ENCODE measurements at regions not wholly inside any gene's neighbourhood (a gene's known extent, or its start where the extent isn't known, plus 50 kb on each side); places are given as distances from the start of the nearest gene placed in this dataset.

- intact Hi-C loops (cut with DNase I), result no loop called here
- no peaks in the 10 kb centered on the region for H3K27me3 ChIP-seq (ENCODE audit: control insufficient read depth in 1 of 2, insufficient read depth in 2 of 2, low read length in 1 of 2)
- ATAC-seq (ENCODE audit: low FRiP score) (no peak), DNase-seq (no peak)
- no peak overlapping the region for H3K27ac ChIP-seq (ENCODE audit: low read depth in 1 of 2, low read length in 2 of 2)
- no peaks in the 10 kb centered on the region for H3K9me3 ChIP-seq (ENCODE audit: control insufficient read depth, low read length)
- no peaks in the 10 kb centered on the region for H3K4me1 ChIP-seq (ENCODE audit: control insufficient read depth in 1 of 2, insufficient read depth in 2 of 2, low read length in 2 of 2)
- WGBS, 2 donors, result 37 to 51% methylated on average over 3 of the region's 3 CpGs
- no peaks in the 10 kb centered on the region for H3K36me3 ChIP-seq (ENCODE audit: control insufficient read depth in 1 of 2, insufficient read depth in 2 of 2, low read length in 1 of 2)
- no peak overlapping the region for H3K4me3 ChIP-seq (ENCODE audit: low read length in 2 of 2)
These were observed 360.9 kb upstream of the NAV3 start for GRCh38 chr12:77469578-77470333.

GRCh38 chr12:77442633-77443032, 377.3 kb upstream of the E2F7 start:
- intact Hi-C loops (cut with DNase I), result no loop called here
- Histone ChIP-seq H3K27me3 (ENCODE audit: control insufficient read depth in 1 of 2, insufficient read depth in 2 of 2, low read length in 1 of 2) (no peaks in the 10 kb centered on the region), H3K27ac (ENCODE audit: low read depth in 1 of 2, low read length in 2 of 2) (no peak overlapping the region), H3K9me3 (ENCODE audit: control insufficient read depth, low read length) (peaks cover 3% of the 10 kb centered on the region), H3K36me3 (ENCODE audit: control insufficient read depth in 1 of 2, insufficient read depth in 2 of 2, low read length in 1 of 2) (no peaks in the 10 kb centered on the region), H3K4me1 (ENCODE audit: control insufficient read depth in 1 of 2, insufficient read depth in 2 of 2, low read length in 2 of 2) (no peaks in the 10 kb centered on the region), H3K4me3 (ENCODE audit: low read length in 2 of 2) (no peak overlapping the region)
- ATAC-seq (ENCODE audit: low FRiP score) (no peak), DNase-seq (no peak)

- intact Hi-C loops (cut with DNase I), result no loop called here
These were observed 374.4 kb upstream of the E2F7 start for GRCh38 chr12:77439749-77440148.

GRCh38 chr12:77438644-77439043, 373.3 kb upstream of the E2F7 start:
- Histone ChIP-seq H3K27ac (ENCODE audit: low read depth in 1 of 2, low read length in 2 of 2) (no peak overlapping the region), H3K36me3 (ENCODE audit: control insufficient read depth in 1 of 2, insufficient read depth in 2 of 2, low read length in 1 of 2) (no peaks in the 10 kb centered on the region), H3K9me3 (ENCODE audit: control insufficient read depth, low read length) (no peaks in the 10 kb centered on the region), H3K27me3 (ENCODE audit: control insufficient read depth in 1 of 2, insufficient read depth in 2 of 2, low read length in 1 of 2) (no peaks in the 10 kb centered on the region), H3K4me3 (ENCODE audit: low read length in 2 of 2) (no peak overlapping the region), H3K4me1 (ENCODE audit: control insufficient read depth in 1 of 2, insufficient read depth in 2 of 2, low read length in 2 of 2) (no peaks in the 10 kb centered on the region)
- ATAC-seq (ENCODE audit: low FRiP score) (no peak), DNase-seq (no peak)
- intact Hi-C loops (cut with DNase I), result no loop called here

More at GRCh38 chr12:77439749-77440148, 374.4 kb upstream of the E2F7 start:
- Histone ChIP-seq H3K36me3 (ENCODE audit: control insufficient read depth in 1 of 2, insufficient read depth in 2 of 2, low read length in 1 of 2) (no peaks in the 10 kb centered on the region), H3K27ac (ENCODE audit: low read depth in 1 of 2, low read length in 2 of 2) (no peak overlapping the region), H3K4me1 (ENCODE audit: control insufficient read depth in 1 of 2, insufficient read depth in 2 of 2, low read length in 2 of 2) (no peaks in the 10 kb centered on the region), H3K4me3 (ENCODE audit: low read length in 2 of 2) (no peak overlapping the region), H3K9me3 (ENCODE audit: control insufficient read depth, low read length) (no peaks in the 10 kb centered on the region), H3K27me3 (ENCODE audit: control insufficient read depth in 1 of 2, insufficient read depth in 2 of 2, low read length in 1 of 2) (no peaks in the 10 kb centered on the region)
- DNase-seq (no peak), ATAC-seq (ENCODE audit: low FRiP score) (no peak)

- Histone ChIP-seq H3K36me3 (ENCODE audit: control insufficient read depth in 1 of 2, insufficient read depth in 2 of 2, low read length in 1 of 2) (no peaks in the 10 kb centered on the region), H3K9me3 (ENCODE audit: control insufficient read depth, low read length) (no peaks in the 10 kb centered on the region), H3K27me3 (ENCODE audit: control insufficient read depth in 1 of 2, insufficient read depth in 2 of 2, low read length in 1 of 2) (no peaks in the 10 kb centered on the region), H3K4me1 (ENCODE audit: control insufficient read depth in 1 of 2, insufficient read depth in 2 of 2, low read length in 2 of 2) (no peaks in the 10 kb centered on the region), H3K27ac (ENCODE audit: low read depth in 1 of 2, low read length in 2 of 2) (no peak overlapping the region), H3K4me3 (ENCODE audit: low read length in 2 of 2) (no peak overlapping the region)
- intact Hi-C loops (cut with DNase I), result no loop called here
- ATAC-seq (ENCODE audit: low FRiP score), result no peak
- 62 to 67% methylated on average over 5 of the region's 5 CpGs for WGBS, 2 donors
- DNase-seq, result no peak
These were observed 371.8 kb upstream of the E2F7 start for GRCh38 chr12:77437206-77437605.

GRCh38 chr12:77435446-77436091, 370.2 kb upstream of the E2F7 start:
- no peak for ATAC-seq (ENCODE audit: low FRiP score)
- 62 to 70% methylated on average over 5 of the region's 5 CpGs for WGBS, 2 donors
- Histone ChIP-seq H3K4me3 (ENCODE audit: low read length in 2 of 2) (no peak overlapping the region), H3K27me3 (ENCODE audit: control insufficient read depth in 1 of 2, insufficient read depth in 2 of 2, low read length in 1 of 2) (no peaks in the 10 kb centered on the region), H3K27ac (ENCODE audit: low read depth in 1 of 2, low read length in 2 of 2) (no peak overlapping the region), H3K36me3 (ENCODE audit: control insufficient read depth in 1 of 2, insufficient read depth in 2 of 2, low read length in 1 of 2) (no peaks in the 10 kb centered on the region), H3K4me1 (ENCODE audit: control insufficient read depth in 1 of 2, insufficient read depth in 2 of 2, low read length in 2 of 2) (no peaks in the 10 kb centered on the region), H3K9me3 (ENCODE audit: control insufficient read depth, low read length) (no peaks in the 10 kb centered on the region)
- intact Hi-C loops (cut with DNase I), result no loop called here
- DNase-seq, result no peak

- 7 to 9% methylated on average over 3 of the region's 3 CpGs for WGBS, 2 donors
- intact Hi-C loops (cut with DNase I), result no loop called here
- no peaks in the 10 kb centered on the region for H3K27me3 ChIP-seq (ENCODE audit: control insufficient read depth in 1 of 2, insufficient read depth in 2 of 2, low read length in 1 of 2)
- DNase-seq (no peak), ATAC-seq (ENCODE audit: low FRiP score) (no peak)
- H3K27ac ChIP-seq (ENCODE audit: low read depth in 1 of 2, low read length in 2 of 2), result no peak overlapping the region
- H3K36me3 ChIP-seq (ENCODE audit: control insufficient read depth in 1 of 2, insufficient read depth in 2 of 2, low read length in 1 of 2), result no peaks in the 10 kb centered on the region
- no peak overlapping the region for H3K4me3 ChIP-seq (ENCODE audit: low read length in 2 of 2)
- no peaks in the 10 kb centered on the region for H3K4me1 ChIP-seq (ENCODE audit: control insufficient read depth in 1 of 2, insufficient read depth in 2 of 2, low read length in 2 of 2)
- no peaks in the 10 kb centered on the region for H3K9me3 ChIP-seq (ENCODE audit: control insufficient read depth, low read length)
These were observed 368.4 kb upstream of the E2F7 start for GRCh38 chr12:77433799-77434198.

- intact Hi-C loops (cut with DNase I), result no loop called here
These were observed 364.1 kb upstream of the E2F7 start for GRCh38 chr12:77429426-77429825.

GRCh38 chr12:77421152-77421551, 355.8 kb upstream of the E2F7 start:
- Histone ChIP-seq H3K27ac (ENCODE audit: low read depth in 1 of 2, low read length in 2 of 2) (no peak overlapping the region), H3K9me3 (ENCODE audit: control insufficient read depth, low read length) (peaks cover 1% of the 10 kb centered on the region), H3K36me3 (ENCODE audit: control insufficient read depth in 1 of 2, insufficient read depth in 2 of 2, low read length in 1 of 2) (no peaks in the 10 kb centered on the region), H3K27me3 (ENCODE audit: control insufficient read depth in 1 of 2, insufficient read depth in 2 of 2, low read length in 1 of 2) (no peaks in the 10 kb centered on the region), H3K4me1 (ENCODE audit: control insufficient read depth in 1 of 2, insufficient read depth in 2 of 2, low read length in 2 of 2) (no peaks in the 10 kb centered on the region), H3K4me3 (ENCODE audit: low read length in 2 of 2) (no peak overlapping the region)
- no peak for DNase-seq
- ATAC-seq (ENCODE audit: low FRiP score), result no peak
- WGBS, 2 donors, result 57 to 73% methylated on average over 2 of the region's 2 CpGs
- intact Hi-C loops (cut with DNase I), result no loop called here

More at GRCh38 chr12:77429426-77429825, 364.1 kb upstream of the E2F7 start:
- H3K27me3 ChIP-seq (ENCODE audit: control insufficient read depth in 1 of 2, insufficient read depth in 2 of 2, low read length in 1 of 2), result no peaks in the 10 kb centered on the region
- H3K4me3 ChIP-seq (ENCODE audit: low read length in 2 of 2), result no peak overlapping the region
- peaks cover 1% of the 10 kb centered on the region for H3K9me3 ChIP-seq (ENCODE audit: control insufficient read depth, low read length)
- 23 to 42% methylated on average over 1 of the region's 1 CpG for WGBS, 2 donors
- ATAC-seq (ENCODE audit: low FRiP score), result no peak
- no peaks in the 10 kb centered on the region for H3K36me3 ChIP-seq (ENCODE audit: control insufficient read depth in 1 of 2, insufficient read depth in 2 of 2, low read length in 1 of 2)
- H3K4me1 ChIP-seq (ENCODE audit: control insufficient read depth in 1 of 2, insufficient read depth in 2 of 2, low read length in 2 of 2), result no peaks in the 10 kb centered on the region
- DNase-seq, result no peak
- no peak overlapping the region for H3K27ac ChIP-seq (ENCODE audit: low read depth in 1 of 2, low read length in 2 of 2)
